CD8-positive, alpha-beta memory T cell (primary cell): ENCODE measurements at regions not wholly inside any gene's neighbourhood (a gene's known extent, or its start where the extent isn't known, plus 50 kb on each side); places are given as distances from the start of the nearest gene placed in this dataset.
"Not testable (repeated sequence)": the region's sequence is repeated elsewhere in the genome, so short reads cannot be mapped to it uniquely, and the experiment has no call there.

Experiments
- CTCF ChIA-PET: fragments of 350-600 bp; sonication (Branson Sonifier 250); formaldehyde crosslinking; loops from one replicate; lab custom pipeline; 2021; ENCODE audit warnings: antibody characterized with exemption; lab: Charles Lee
- POLR2A ChIA-PET: fragments of 350-600 bp; sonication (Branson Sonifier 250); formaldehyde crosslinking; loops from one replicate; lab custom pipeline; 2021; ENCODE audit warnings: antibody characterized with exemption; lab: Charles Lee
- DNase-seq, 5 donors: peaks; one replicate each; pipeline versions ENCODE4 v3.0.0 to v3.0.0-alpha.2; 2020 to 2022; ENCODE audit warnings: mixed read lengths in 1 of 5
- H3K27ac ChIP-seq: one replicate; pipeline ENCODE4 v1.7.0; 2013; ENCODE audit warnings: low read depth, mild to moderate bottlenecking, low read length, moderate library complexity
- H3K27me3 ChIP-seq: 2 replicates; pipeline ENCODE4 v1.7.0; 2013; ENCODE audit warnings: low read length, mild to moderate bottlenecking; ENCODE audit not compliant: insufficient read depth, poor library complexity, severe bottlenecking
- H3K36me3 ChIP-seq: 2 replicates; pipeline ENCODE4 v1.7.0; 2013; ENCODE audit warnings: mild to moderate bottlenecking, low read length, moderate library complexity; ENCODE audit not compliant: insufficient read depth
- H3K4me1 ChIP-seq: 2 replicates; pipeline ENCODE4 v1.7.0; 2013; ENCODE audit warnings: mild to moderate bottlenecking, low read length, moderate library complexity; ENCODE audit not compliant: insufficient read depth
- H3K4me3 ChIP-seq: 2 replicates; pipeline ENCODE4 v1.7.0; 2013; ENCODE audit warnings: mild to moderate bottlenecking, low read length
- H3K9me3 ChIP-seq: 2 replicates; pipeline ENCODE4 v1.7.0; 2013; ENCODE audit warnings: mild to moderate bottlenecking, low read length
- H3K27ac Mint-ChIP-seq, 8 donors: one replicate each; pipeline ENCODE4 v1.8.0; 2020 to 2021; ENCODE audit warnings: mixed read lengths in 8 of 8, mild to moderate bottlenecking in 6 of 8, inconsistent platforms in 3 of 8, moderate library complexity in 3 of 8
- H3K27me3 Mint-ChIP-seq, 2 donors: one replicate each; pipeline ENCODE4 v1.8.0; 2020 to 2021; ENCODE audit warnings: mixed read lengths in 2 of 2, mild to moderate bottlenecking in 1 of 2, moderate library complexity in 1 of 2
- H3K36me3 Mint-ChIP-seq, 3 donors: one replicate each; pipeline ENCODE4 v1.8.0; 2020 to 2021; ENCODE audit warnings: mixed read lengths in 3 of 3, inconsistent platforms in 1 of 3, mild to moderate bottlenecking in 1 of 3
- H3K4me1 Mint-ChIP-seq, 3 donors: one replicate each; pipeline ENCODE4 v1.8.0; 2020 to 2021; ENCODE audit warnings: mixed read lengths in 3 of 3, inconsistent platforms in 1 of 3, mild to moderate bottlenecking in 1 of 3
- H3K4me3 Mint-ChIP-seq, 7 donors: one replicate each; pipeline ENCODE4 v1.8.0; 2020 to 2021; ENCODE audit warnings: mixed read lengths in 7 of 7, mild to moderate bottlenecking in 6 of 7, moderate library complexity in 4 of 7, inconsistent platforms in 2 of 7
- H3K9me3 Mint-ChIP-seq, 5 donors: one replicate each; pipeline ENCODE4 v1.8.0; 2020 to 2022; ENCODE audit warnings: mixed read lengths in 5 of 5, mild to moderate bottlenecking in 3 of 5, moderate library complexity in 2 of 5, inconsistent platforms in 1 of 5

DNA sequence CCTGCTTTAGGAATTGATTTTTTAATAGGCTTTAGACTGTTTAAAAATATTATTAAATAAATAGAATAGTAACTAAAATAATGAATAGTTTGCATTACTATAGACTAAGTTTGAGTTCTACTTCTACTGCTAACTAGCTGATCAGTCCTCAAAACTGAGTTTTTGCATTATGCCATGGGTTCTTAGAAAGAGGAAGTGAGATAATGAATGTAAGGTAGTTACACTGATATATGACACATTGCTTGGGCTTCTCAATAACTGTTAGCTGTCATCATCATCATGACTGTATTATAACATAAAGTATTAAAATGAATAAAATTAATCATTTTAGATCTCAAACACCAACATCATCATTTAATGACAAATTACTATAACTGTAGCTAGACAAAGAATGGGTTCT lies 949.7 kb downstream of the TRHDE start:
- Mint-ChIP-seq H3K36me3 (no peaks in the 10 kb centered on the region), H3K27ac (no peak overlapping the region), H3K4me3 (no peak overlapping the region), H3K27me3 (no peaks in the 10 kb centered on the region), H3K4me1 (no peaks in the 10 kb centered on the region), H3K9me3 (peaks cover 0 to 11% (median 6%) of the 10 kb centered on the region in 5 donors)
- Histone ChIP-seq H3K4me1 (no peaks in the 10 kb centered on the region), H3K27ac (no peak overlapping the region), H3K27me3 (no peaks in the 10 kb centered on the region), H3K9me3 (no peaks in the 10 kb centered on the region), H3K36me3 (no peaks in the 10 kb centered on the region), H3K4me3 (no peak overlapping the region)
- CTCF ChIA-PET = interaction anchor here (1.4 kb wide), 1 partner anchor 10 kb away, joined by 3 read pairs; no protein-coding TSS in a partner anchor
- DNase-seq = no peak
- POLR2A ChIA-PET = no interaction called here

GRCh38 chr12:73225371-73225937 lies 953.3 kb downstream of the TRHDE start:
- peak overlapping the region in 1 of 7 donors; percentile 23 for H3K4me3 Mint-ChIP-seq
- Histone ChIP-seq H3K4me1 (no peaks in the 10 kb centered on the region), H3K4me3 (no peak overlapping the region), H3K36me3 (no peaks in the 10 kb centered on the region), H3K27me3 (no peaks in the 10 kb centered on the region), H3K27ac (no peak overlapping the region), H3K9me3 (no peaks in the 10 kb centered on the region)
- no peaks in the 10 kb centered on the region for H3K4me1 Mint-ChIP-seq
- no peaks in the 10 kb centered on the region for H3K36me3 Mint-ChIP-seq
- no peak overlapping the region for H3K27ac Mint-ChIP-seq
- peaks cover 0 to 10% (median 2%) of the 10 kb centered on the region in 5 donors for H3K9me3 Mint-ChIP-seq
- no peaks in the 10 kb centered on the region for H3K27me3 Mint-ChIP-seq
- DNase-seq = no peak
- ChIA-PET CTCF (no interaction called here), POLR2A (no interaction called here)

GRCh38 chr12:73225941-73226340 lies 953.8 kb downstream of the TRHDE start:
- no peaks in the 10 kb centered on the region for H3K36me3 Mint-ChIP-seq
- Histone ChIP-seq H3K36me3 (no peaks in the 10 kb centered on the region), H3K27me3 (no peaks in the 10 kb centered on the region), H3K9me3 (no peaks in the 10 kb centered on the region), H3K4me1 (no peaks in the 10 kb centered on the region), H3K27ac (no peak overlapping the region), H3K4me3 (no peak overlapping the region)
- no peak overlapping the region for H3K27ac Mint-ChIP-seq
- no peaks in the 10 kb centered on the region for H3K4me1 Mint-ChIP-seq
- no peaks in the 10 kb centered on the region for H3K27me3 Mint-ChIP-seq
- POLR2A ChIA-PET = no interaction called here
- peak overlapping the region in 1 of 7 donors; percentile 23 for H3K4me3 Mint-ChIP-seq
- CTCF ChIA-PET = no interaction called here
- H3K9me3 Mint-ChIP-seq = peaks cover 0 to 10% (median 2%) of the 10 kb centered on the region in 5 donors
- no peak for DNase-seq

- Histone ChIP-seq H3K4me1 (no peaks in the 10 kb centered on the region), H3K27me3 (no peaks in the 10 kb centered on the region), H3K36me3 (no peaks in the 10 kb centered on the region), H3K9me3 (no peaks in the 10 kb centered on the region), H3K4me3 (no peak overlapping the region), H3K27ac (no peak overlapping the region)
- peaks cover 0 to 10% (median 7%) of the 10 kb centered on the region in 5 donors for H3K9me3 Mint-ChIP-seq
- no peaks in the 10 kb centered on the region for H3K27me3 Mint-ChIP-seq
- ChIA-PET CTCF (no interaction called here), POLR2A (no interaction called here)
- no peaks in the 10 kb centered on the region for H3K4me1 Mint-ChIP-seq
- DNase-seq = no peak
- no peak overlapping the region for H3K27ac Mint-ChIP-seq
- no peak overlapping the region for H3K4me3 Mint-ChIP-seq
- H3K36me3 Mint-ChIP-seq = no peaks in the 10 kb centered on the region
These were observed 954.4 kb downstream of the TRHDE start for GRCh38 chr12:73226593-73226992.

- H3K36me3 ChIP-seq, H3K4me3 ChIP-seq, H3K4me3 Mint-ChIP-seq, H3K36me3 Mint-ChIP-seq, H3K27me3 ChIP-seq, H3K9me3 ChIP-seq, H3K27ac ChIP-seq, H3K27ac Mint-ChIP-seq, POLR2A ChIA-PET, DNase-seq, H3K27me3 Mint-ChIP-seq, CTCF ChIA-PET, H3K4me1 Mint-ChIP-seq, H3K4me1 ChIP-seq: not testable (repeated sequence)
- peaks cover 3 to 13% (median 8%) of the 10 kb centered on the region in 5 donors for H3K9me3 Mint-ChIP-seq
These were observed 956.7 kb downstream of the TRHDE start for GRCh38 chr12:73228828-73229227.

- DNase-seq = no peak
- Histone ChIP-seq H3K36me3 (no peaks in the 10 kb centered on the region), H3K27me3 (no peaks in the 10 kb centered on the region), H3K27ac (no peak overlapping the region), H3K9me3 (no peaks in the 10 kb centered on the region), H3K4me1 (no peaks in the 10 kb centered on the region), H3K4me3 (no peak overlapping the region)
- H3K27me3 Mint-ChIP-seq = no peaks in the 10 kb centered on the region
- ChIA-PET POLR2A (no interaction called here), CTCF (no interaction called here)
- peaks cover 3 to 25% (median 8%) of the 10 kb centered on the region in 5 donors for H3K9me3 Mint-ChIP-seq
- H3K4me1 Mint-ChIP-seq = no peaks in the 10 kb centered on the region
- no peaks in the 10 kb centered on the region for H3K36me3 Mint-ChIP-seq
- no peak overlapping the region for H3K27ac Mint-ChIP-seq
- no peak overlapping the region for H3K4me3 Mint-ChIP-seq
These were observed 963.2 kb downstream of the TRHDE start for GRCh38 chr12:73235387-73235786.

DNA sequence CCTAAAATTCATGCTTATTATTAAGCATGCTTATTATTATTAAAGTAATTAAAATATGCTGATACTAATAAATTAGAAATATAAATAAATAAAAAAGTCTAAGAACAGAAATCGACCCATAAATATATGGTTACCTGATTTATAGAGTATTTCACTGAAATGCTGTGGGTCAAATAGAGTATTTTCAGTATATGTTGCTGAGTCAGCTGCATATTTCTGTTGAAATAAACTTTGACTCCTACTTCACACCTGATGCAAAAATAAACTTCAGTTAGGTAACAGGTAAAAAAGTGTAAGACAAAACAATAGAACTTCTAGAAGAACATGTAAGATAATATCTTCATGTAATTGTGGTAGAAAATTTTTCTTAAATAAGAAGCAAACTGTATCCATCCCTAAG lies 967.9 kb downstream of the TRHDE start:
- no peaks in the 10 kb centered on the region for H3K36me3 ChIP-seq
- H3K27me3 ChIP-seq = no peaks in the 10 kb centered on the region
- Mint-ChIP-seq H3K36me3 (no peaks in the 10 kb centered on the region), H3K4me3 (no peak overlapping the region), H3K27ac (no peak overlapping the region), H3K27me3 (no peaks in the 10 kb centered on the region), H3K4me1 (no peaks in the 10 kb centered on the region), H3K9me3 (peaks cover 0 to 24% (median 2%) of the 10 kb centered on the region in 5 donors)
- no peak overlapping the region for H3K27ac ChIP-seq
- H3K9me3 ChIP-seq = no peaks in the 10 kb centered on the region
- no peak for DNase-seq
- no peaks in the 10 kb centered on the region for H3K4me1 ChIP-seq
- CTCF ChIA-PET = no interaction called here
- no peak overlapping the region for H3K4me3 ChIP-seq
- POLR2A ChIA-PET = no interaction called here

- POLR2A ChIA-PET = no interaction called here
- H3K9me3 ChIP-seq = no peaks in the 10 kb centered on the region
- no peak overlapping the region for H3K27ac ChIP-seq
- no peaks in the 10 kb centered on the region for H3K27me3 ChIP-seq
- no peaks in the 10 kb centered on the region for H3K36me3 ChIP-seq
- Mint-ChIP-seq H3K4me1 (no peaks in the 10 kb centered on the region), H3K4me3 (no peak overlapping the region), H3K27me3 (no peaks in the 10 kb centered on the region), H3K9me3 (peaks cover 0 to 16% (median 11%) of the 10 kb centered on the region in 5 donors), H3K27ac (no peak overlapping the region), H3K36me3 (no peaks in the 10 kb centered on the region)
- H3K4me1 ChIP-seq = no peaks in the 10 kb centered on the region
- no peak for DNase-seq
- H3K4me3 ChIP-seq = no peak overlapping the region
- CTCF ChIA-PET = no interaction called here
These were observed 990.7 kb downstream of the TRHDE start for GRCh38 chr12:73262788-73263381.
